A549 (cell line): ENCODE measurements at regions not wholly inside any gene's neighbourhood (a gene's known extent, or its start where the extent isn't known, plus 50 kb on each side); places are given as distances from the start of the nearest gene placed in this dataset.

ENCODE experiments used
- EP300 ChIP-seq, 2 experiments: fragments of >200 bp; sonication (Bioruptor Twin); formaldehyde crosslinking; IDR thresholded peaks; 2 replicates in 1 of 2; 3 replicates in 1 of 2; pipeline ENCODE4 v1.6.1; 2016 to 2017
- POLR2A ChIP-seq: IDR thresholded peaks from 2 replicates; pipeline ENCODE4 v1.6.1; 2012; ENCODE audit warnings: mild to moderate bottlenecking, low read length
- RFX5 ChIP-seq: fragments of 450-650 bp; IDR thresholded peaks from 2 replicates; pipeline ENCODE4 v1.7.1; 2014; ENCODE audit warnings: antibody characterized with exemption, mild to moderate bottlenecking, moderate library complexity
- TF ChIP-seq, protein P1 (sequence below): fragments of >200 bp; sonication (Bioruptor Twin); formaldehyde crosslinking; IDR thresholded peaks from 3 replicates; pipeline ENCODE4 v1.5.1; 2016

DNA sequence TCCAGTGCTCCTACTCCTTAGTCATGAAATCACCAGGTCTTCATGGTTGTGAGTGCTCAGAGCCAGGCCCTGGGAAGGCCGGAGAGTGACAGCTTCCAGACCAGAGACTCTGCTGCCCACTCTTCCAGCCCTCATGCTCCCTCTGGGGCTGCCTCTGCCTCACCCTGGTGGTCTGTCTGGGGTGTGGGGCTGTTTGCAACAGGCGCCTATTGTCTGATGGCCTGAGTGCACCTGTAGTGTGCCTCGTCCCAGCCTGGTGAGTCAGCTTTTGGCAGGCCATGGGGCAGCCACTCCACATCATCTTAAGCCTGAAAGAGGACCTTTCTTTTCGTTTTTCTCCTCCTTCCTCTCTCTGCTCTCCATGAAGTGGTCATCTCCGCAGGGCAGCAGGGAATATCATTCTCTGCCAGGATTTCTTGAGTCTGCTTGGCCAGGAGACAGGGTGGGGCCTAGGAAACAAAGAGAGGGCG, 173.8 kb downstream of the VEGFA start:
- TF ChIP-seq EP300 (IDR thresholded peaks at IDR 0.05) (no peak), RFX5 (no peak), POLR2A (no peak)
- TF ChIP-seq, protein P1, sequence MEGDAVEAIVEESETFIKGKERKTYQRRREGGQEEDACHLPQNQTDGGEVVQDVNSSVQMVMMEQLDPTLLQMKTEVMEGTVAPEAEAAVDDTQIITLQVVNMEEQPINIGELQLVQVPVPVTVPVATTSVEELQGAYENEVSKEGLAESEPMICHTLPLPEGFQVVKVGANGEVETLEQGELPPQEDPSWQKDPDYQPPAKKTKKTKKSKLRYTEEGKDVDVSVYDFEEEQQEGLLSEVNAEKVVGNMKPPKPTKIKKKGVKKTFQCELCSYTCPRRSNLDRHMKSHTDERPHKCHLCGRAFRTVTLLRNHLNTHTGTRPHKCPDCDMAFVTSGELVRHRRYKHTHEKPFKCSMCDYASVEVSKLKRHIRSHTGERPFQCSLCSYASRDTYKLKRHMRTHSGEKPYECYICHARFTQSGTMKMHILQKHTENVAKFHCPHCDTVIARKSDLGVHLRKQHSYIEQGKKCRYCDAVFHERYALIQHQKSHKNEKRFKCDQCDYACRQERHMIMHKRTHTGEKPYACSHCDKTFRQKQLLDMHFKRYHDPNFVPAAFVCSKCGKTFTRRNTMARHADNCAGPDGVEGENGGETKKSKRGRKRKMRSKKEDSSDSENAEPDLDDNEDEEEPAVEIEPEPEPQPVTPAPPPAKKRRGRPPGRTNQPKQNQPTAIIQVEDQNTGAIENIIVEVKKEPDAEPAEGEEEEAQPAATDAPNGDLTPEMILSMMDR, result no peak
